ENCODE measurements at regions not wholly inside any gene's neighbourhood (a gene's known extent, or its start where the extent isn't known, plus 50 kb on each side); places are given as distances from the start of the nearest gene placed in this dataset.

- no peaks in the 10 kb centered on the region for H3K27me3 Mint-ChIP-seq (ENCODE audit: low read depth)
- CTCF ChIA-PET = interaction anchor here (0.6 to 3.3 kb wide), 29 partner anchors 11 to 335 kb away, joined by 3 to 29 read pairs (median 4); no protein-coding TSS in a partner anchor
- POLR2A ChIA-PET = interaction anchor here (1.1 kb wide), 1 partner anchor 12 kb away, joined by 3 read pairs; no protein-coding TSS in a partner anchor
- H3K27ac Mint-ChIP-seq = no peak overlapping the region
- ATAC-seq = peak; percentile 86
- H3K9me3 Mint-ChIP-seq = peaks cover 13% of the 10 kb centered on the region
- H3K36me3 Mint-ChIP-seq = no peaks in the 10 kb centered on the region
- peak; percentile 62 for DNase-seq (ENCODE audit: low spot score)
- no peak for TF ChIP-seq KAT7 (CRISPR knock-in tag; IDR thresholded peaks at IDR 0.05; ENCODE audit: borderline replicate concordance)
- TF ChIP-seq ELF4 (CRISPR knock-in tag; IDR thresholded peaks at IDR 0.05; ENCODE audit: low read depth) = no peak
- no peak for TF ChIP-seq RELA (CRISPR knock-in tag; IDR thresholded peaks at IDR 0.05; ENCODE audit: borderline replicate concordance)
- no peak overlapping the region for H3K4me3 Mint-ChIP-seq
- H3K4me1 Mint-ChIP-seq = 0 out of 2 replicates have a peak, but pooled peaks cover 4% of the 10 kb centered on the region
These were observed 106.4 kb upstream of the C14orf180 start for GRCh38 chr14:104473244-104473565.

- Mint-ChIP-seq H3K27ac (no peak overlapping the region), H3K4me1 (0 out of 2 replicates have a peak, but pooled peaks cover 4% of the 10 kb centered on the region), H3K36me3 (no peaks in the 10 kb centered on the region), H3K4me3 (no peak overlapping the region), H3K9me3 (peaks cover 8% of the 10 kb centered on the region), H3K27me3 (ENCODE audit: low read depth) (no peaks in the 10 kb centered on the region)
- DNase-seq (ENCODE audit: low spot score) (no peak), ATAC-seq (peak; percentile 72)
- no peak for TF ChIP-seq E2F5 (CRISPR knock-in tag; IDR thresholded peaks at IDR 0.05)
- TF ChIP-seq ZNF219 (CRISPR knock-in tag; IDR thresholded peaks at IDR 0.05; ENCODE audit: borderline replicate concordance) = no peak
- no peak for TF ChIP-seq ZSCAN18 (CRISPR knock-in tag; IDR thresholded peaks at IDR 0.05)
- TF ChIP-seq NR3C1 (CRISPR knock-in tag; conservative IDR thresholded peaks at IDR 0.05; ENCODE audit: low read depth) = no peak
- no peak for TF ChIP-seq OVOL2 (CRISPR knock-in tag; IDR thresholded peaks at IDR 0.05; ENCODE audit: borderline replicate concordance)
- TF ChIP-seq ZNF532 (CRISPR knock-in tag; IDR thresholded peaks at IDR 0.05; ENCODE audit: borderline replicate concordance) = no peak
- no peak for TF ChIP-seq JUN (CRISPR knock-in tag; IDR thresholded peaks at IDR 0.05)
- no peak for TF ChIP-seq CBFB (CRISPR knock-in tag; IDR thresholded peaks at IDR 0.05; ENCODE audit: low read depth)
- TF ChIP-seq ERG (CRISPR knock-in tag; IDR thresholded peaks at IDR 0.05) = no peak
- TF ChIP-seq ELF4 (CRISPR knock-in tag; IDR thresholded peaks at IDR 0.05; ENCODE audit: low read depth) = no peak
- CTCF ChIA-PET = interaction anchor here (0.6 to 3.3 kb wide), 22 partner anchors 12 to 336 kb away, joined by 3 to 29 read pairs (median 5); no protein-coding TSS in a partner anchor
- POLR2A ChIA-PET = interaction anchor here (1.1 kb wide), 1 partner anchor 13 kb away, joined by 3 read pairs; no protein-coding TSS in a partner anchor
These were observed 105.7 kb upstream of the C14orf180 start for GRCh38 chr14:104473649-104474494.

Measured in WTC11 (cell line).